CD4-positive, alpha-beta T cell (primary cell): ENCODE measurements at regions not wholly inside any gene's neighbourhood (a gene's known extent, or its start where the extent isn't known, plus 50 kb on each side); places are given as distances from the start of the nearest gene placed in this dataset.

Experiments
- ATAC-seq: fragments of 200-7000 bp; cut with Tn5 transposase; one replicate; pipeline ENCODE4 v1.10.0; 2022; ENCODE audit warnings: mild to moderate bottlenecking; ENCODE audit not compliant: poor library complexity
- CTCF ChIA-PET: fragments of 350-600 bp; sonication (Branson Sonifier 250); formaldehyde crosslinking; loops from one replicate; lab custom pipeline; 2021; ENCODE audit warnings: antibody characterized with exemption, inconsistent platforms; lab: Charles Lee
- POLR2A ChIA-PET: fragments of 350-600 bp; sonication (Branson Sonifier 250); formaldehyde crosslinking; loops from one replicate; lab custom pipeline; 2021; ENCODE audit warnings: antibody characterized with exemption, inconsistent platforms; lab: Charles Lee
- DNase-seq, 14 experiments: peaks; one replicate each; pipeline ENCODE4 v3.0.0-alpha.2; 2013 to 2020; ENCODE audit warnings: mixed read lengths in 2 of 14
- H3K27ac ChIP-seq, 2 donors: one replicate each; pipeline versions ENCODE4 v1.5.1 to v1.7.0; 2013; ENCODE audit warnings: low read length in 2 of 2, low read depth in 1 of 2, mild to moderate bottlenecking in 1 of 2
- H3K27me3 ChIP-seq, 2 experiments: 1 replicate in 1 of 2; 2 replicates in 1 of 2; pipeline versions ENCODE4 v1.6.1 to v1.7.0; 2013; ENCODE audit warnings: low read length in 2 of 2, control low read depth in 1 of 2, mild to moderate bottlenecking in 1 of 2, moderate library complexity in 1 of 2; ENCODE audit not compliant: insufficient read depth in 2 of 2, control insufficient read depth in 1 of 2
- H3K36me3 ChIP-seq: one replicate; pipeline ENCODE4 v1.6.1; 2013; ENCODE audit warnings: low read length, control low read depth; ENCODE audit not compliant: insufficient read depth
- H3K4me1 ChIP-seq: one replicate; pipeline ENCODE4 v1.6.1; 2013; ENCODE audit warnings: low read length, control low read depth; ENCODE audit not compliant: insufficient read depth
- H3K4me3 ChIP-seq: one replicate; pipeline ENCODE4 v1.5.1; 2013; ENCODE audit warnings: mild to moderate bottlenecking, low read length, moderate library complexity
- H3K9me3 ChIP-seq, 2 experiments: 1 replicate in 1 of 2; 2 replicates in 1 of 2; pipeline versions ENCODE4 v1.6.1 to v1.7.0; 2013; ENCODE audit warnings: low read length in 2 of 2, mild to moderate bottlenecking in 2 of 2, control low read depth in 1 of 2, moderate library complexity in 1 of 2; ENCODE audit not compliant: control insufficient read depth in 1 of 2, insufficient read depth in 1 of 2
- H3K27ac Mint-ChIP-seq: one replicate; pipeline ENCODE4 v1.8.0; 2020; ENCODE audit warnings: mixed read lengths
- H3K27me3 Mint-ChIP-seq: one replicate; pipeline ENCODE4 v1.8.0; 2021; ENCODE audit warnings: mixed read lengths
- H3K36me3 Mint-ChIP-seq: one replicate; pipeline ENCODE4 v1.8.0; 2021; ENCODE audit warnings: low read depth, mixed read lengths
- H3K4me1 Mint-ChIP-seq: one replicate; pipeline ENCODE4 v1.8.0; 2021; ENCODE audit warnings: low read depth, mixed read lengths
- H3K4me3 Mint-ChIP-seq: one replicate; pipeline ENCODE4 v1.8.0; 2020; ENCODE audit warnings: mild to moderate bottlenecking, mixed read lengths
- H3K9me3 Mint-ChIP-seq: one replicate; pipeline ENCODE4 v1.8.0; 2020; ENCODE audit warnings: mixed read lengths
- CTCF ChIP-seq: fragments of 200-600 bp; IDR thresholded peaks from one replicate; pipeline ENCODE4 v1.8.0; 2022; ENCODE audit warnings: antibody characterized with exemption, mild to moderate bottlenecking
- intact Hi-C, 2 experiments: fragments of 100-400 bp; cut with DNase I in 1 of 2; cut with micrococcal nuclease in 1 of 2; formaldehyde crosslinking; loops; one replicate each; pipeline versions ENCODE4 v1.15.1 to v1.9.0; 2023 to 2025; cut with DNase I, micrococcal nuclease

GRCh38 chr13:79126706-79127105 lies 279.3 kb downstream of the RBM26 start:
- H3K36me3 ChIP-seq: no peaks in the 10 kb centered on the region
- CTCF ChIA-PET: no interaction called here
- peaks cover 0 to 4% of the 10 kb centered on the region in 2 experiments for H3K9me3 ChIP-seq
- no peaks in the 10 kb centered on the region for H3K27me3 ChIP-seq
- intact Hi-C loops: no loop called here
- H3K27ac ChIP-seq: no peak overlapping the region
- no peaks in the 10 kb centered on the region for H3K4me1 ChIP-seq
- H3K36me3 Mint-ChIP-seq: no peaks in the 10 kb centered on the region
- POLR2A ChIA-PET: no interaction called here
- H3K4me3 Mint-ChIP-seq: no peak overlapping the region
- H3K27ac Mint-ChIP-seq: no peak overlapping the region
- no peaks in the 10 kb centered on the region for H3K4me1 Mint-ChIP-seq
- no peaks in the 10 kb centered on the region for H3K9me3 Mint-ChIP-seq
- ATAC-seq (no peak), DNase-seq (no peak)
- H3K27me3 Mint-ChIP-seq: peaks cover 21% of the 10 kb centered on the region
- no peak overlapping the region for H3K4me3 ChIP-seq
- TF ChIP-seq CTCF: no peak

GRCh38 chr13:79124183-79124582 lies 281.9 kb downstream of the RBM26 start:
- ChIA-PET POLR2A (no interaction called here), CTCF (interaction anchor here (0.7 kb wide), 1 partner anchor 1172 kb away, joined by 3 read pairs; no protein-coding TSS in a partner anchor)
- no peak for TF ChIP-seq CTCF
- ATAC-seq (no peak), DNase-seq (no peak)
- intact Hi-C loops: no loop called here
- Mint-ChIP-seq H3K4me3 (no peak overlapping the region), H3K27me3 (peaks cover 21% of the 10 kb centered on the region), H3K36me3 (no peaks in the 10 kb centered on the region), H3K4me1 (no peaks in the 10 kb centered on the region), H3K9me3 (no peaks in the 10 kb centered on the region), H3K27ac (no peak overlapping the region)
- Histone ChIP-seq H3K4me1 (no peaks in the 10 kb centered on the region), H3K36me3 (no peaks in the 10 kb centered on the region), H3K4me3 (no peak overlapping the region), H3K27ac (no peak overlapping the region), H3K9me3 (no peaks in the 10 kb centered on the region), H3K27me3 (no peaks in the 10 kb centered on the region)

GRCh38 chr13:79121286-79121685 lies 284.8 kb downstream of the RBM26 start:
- H3K4me3 Mint-ChIP-seq: no peak overlapping the region
- ChIA-PET CTCF (no interaction called here), POLR2A (no interaction called here)
- no peak overlapping the region for H3K4me3 ChIP-seq
- H3K27me3 Mint-ChIP-seq: peaks cover 11% of the 10 kb centered on the region
- no peaks in the 10 kb centered on the region for H3K4me1 ChIP-seq
- H3K9me3 ChIP-seq: no peaks in the 10 kb centered on the region
- intact Hi-C loops: no loop called here
- DNase-seq (no peak), ATAC-seq (no peak)
- H3K27me3 ChIP-seq: no peaks in the 10 kb centered on the region
- H3K27ac ChIP-seq: no peak overlapping the region
- H3K27ac Mint-ChIP-seq: no peak overlapping the region
- no peak for TF ChIP-seq CTCF
- no peaks in the 10 kb centered on the region for H3K9me3 Mint-ChIP-seq
- no peaks in the 10 kb centered on the region for H3K36me3 ChIP-seq
- no peaks in the 10 kb centered on the region for H3K36me3 Mint-ChIP-seq
- no peaks in the 10 kb centered on the region for H3K4me1 Mint-ChIP-seq
